CD4-positive, alpha-beta T cell treated with Interferon gamma for 1 hour (primary cell): ENCODE measurements at regions not wholly inside any gene's neighbourhood (a gene's known extent, or its start where the extent isn't known, plus 50 kb on each side); places are given as distances from the start of the nearest gene placed in this dataset.

Source experiments
- DNase-seq: peaks from one replicate; pipeline ENCODE4 v3.0.0-alpha.2; 2020

DNA sequence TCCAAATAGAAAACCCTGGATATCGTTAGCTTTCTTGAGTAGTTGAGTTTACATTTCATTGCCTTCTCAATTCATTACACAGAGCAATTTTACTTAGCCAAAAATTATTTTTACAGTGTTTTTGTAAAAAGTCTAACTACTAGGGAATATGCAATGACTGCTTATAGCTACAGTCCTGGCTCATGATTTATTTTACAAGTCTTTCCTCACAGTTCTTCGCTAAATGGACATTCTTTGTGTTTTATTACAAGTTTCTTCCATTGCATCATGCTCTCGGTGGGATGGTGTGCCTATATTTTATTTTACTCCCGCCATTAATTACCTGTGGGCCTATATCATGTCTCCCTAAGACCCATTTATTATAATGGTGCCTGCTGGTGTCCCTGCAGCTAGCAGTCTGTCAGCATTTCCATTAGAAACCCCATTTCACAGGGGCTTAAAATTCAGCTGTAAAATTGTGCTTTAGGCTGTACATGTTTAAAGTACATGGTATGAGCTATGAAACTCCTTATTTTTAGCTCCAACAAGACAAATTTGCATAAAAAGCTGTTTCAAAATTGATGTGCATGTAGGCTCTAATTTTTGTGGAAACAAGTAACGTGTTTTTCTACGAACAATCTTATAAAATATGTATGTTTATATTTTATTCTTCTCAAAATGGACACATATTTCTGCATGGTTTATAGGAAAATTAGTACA lies 227.4 kb downstream of the SLC7A11 start:
- no peak for DNase-seq

DNA sequence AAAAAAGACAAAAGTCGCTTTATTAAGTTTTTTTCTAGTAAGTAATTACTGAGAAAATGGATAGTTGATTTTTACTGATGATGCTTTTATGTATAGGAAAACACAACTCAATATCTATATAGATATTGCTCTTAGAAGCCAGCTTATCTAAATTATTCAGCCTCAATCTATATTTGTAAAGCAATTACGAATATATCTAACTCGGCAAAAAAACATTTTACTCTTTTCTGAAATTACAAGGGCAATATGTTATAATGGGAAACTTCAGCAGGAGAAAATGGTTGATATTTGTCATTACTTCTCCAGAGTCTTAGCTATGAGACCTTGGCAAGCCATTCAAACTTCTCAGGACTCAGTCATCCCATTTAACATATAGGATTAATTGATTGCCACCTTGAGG lies 228.5 kb downstream of the SLC7A11 start:
- no peak for DNase-seq

DNA sequence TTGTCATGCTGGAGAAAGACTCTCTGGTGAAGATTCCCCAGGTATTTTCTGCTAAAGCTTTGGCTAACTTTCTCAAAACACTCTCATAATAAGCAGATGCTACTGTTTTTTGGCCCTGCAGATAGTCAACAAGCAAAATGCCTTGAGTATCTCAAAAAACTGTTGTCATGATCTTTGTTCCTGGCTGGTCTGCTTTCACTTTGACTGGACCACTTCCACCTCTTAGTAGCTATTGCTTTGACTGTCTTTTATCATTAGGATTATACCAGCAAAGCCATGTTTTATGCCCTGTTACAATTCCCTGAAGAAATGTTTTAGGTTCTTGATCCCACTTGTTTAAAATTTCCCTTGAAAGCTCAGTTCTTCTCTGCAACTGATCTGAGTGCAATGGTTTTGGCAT lies 231.5 kb downstream of the SLC7A11 start:
- DNase-seq = no peak

DNA sequence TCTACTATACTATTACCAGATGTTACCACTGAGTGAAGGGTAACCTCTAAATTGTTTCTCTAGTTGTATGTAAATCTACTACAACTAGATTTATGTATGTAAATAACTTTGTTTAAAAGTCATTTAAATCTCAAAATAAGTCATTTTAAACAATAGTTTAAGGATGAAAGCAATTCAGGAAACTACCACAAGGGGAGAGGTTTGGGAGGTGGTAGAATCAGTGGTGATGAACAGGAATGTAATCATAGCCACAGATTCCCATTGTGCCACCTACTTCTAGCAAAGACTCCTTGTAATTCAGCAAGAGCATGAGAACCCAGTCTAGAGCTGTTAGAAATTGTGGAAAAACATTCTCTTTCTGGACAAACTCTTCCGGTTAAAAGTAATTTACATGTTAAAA lies 234.6 kb downstream of the SLC7A11 start:
- no peak for DNase-seq

DNA sequence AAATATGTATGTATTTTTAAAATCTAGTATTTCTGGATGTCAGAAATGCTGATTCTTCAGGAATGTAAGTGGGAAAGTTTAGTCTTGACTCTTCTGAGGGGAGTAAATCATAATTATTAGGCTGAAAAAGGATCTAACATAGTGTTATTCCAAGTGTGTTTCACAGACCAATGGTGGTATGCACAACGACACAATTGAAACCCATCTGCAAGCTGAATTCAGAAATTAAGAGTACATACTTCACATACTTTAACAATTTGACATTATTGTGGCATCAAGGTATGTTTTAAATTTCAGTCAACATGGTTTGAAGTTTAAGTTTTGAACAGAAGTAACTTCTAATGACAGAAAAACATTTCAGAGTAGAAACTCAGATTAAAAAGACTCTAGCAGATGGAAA lies 236.7 kb downstream of the SLC7A11 start:
- no peak for DNase-seq

DNA sequence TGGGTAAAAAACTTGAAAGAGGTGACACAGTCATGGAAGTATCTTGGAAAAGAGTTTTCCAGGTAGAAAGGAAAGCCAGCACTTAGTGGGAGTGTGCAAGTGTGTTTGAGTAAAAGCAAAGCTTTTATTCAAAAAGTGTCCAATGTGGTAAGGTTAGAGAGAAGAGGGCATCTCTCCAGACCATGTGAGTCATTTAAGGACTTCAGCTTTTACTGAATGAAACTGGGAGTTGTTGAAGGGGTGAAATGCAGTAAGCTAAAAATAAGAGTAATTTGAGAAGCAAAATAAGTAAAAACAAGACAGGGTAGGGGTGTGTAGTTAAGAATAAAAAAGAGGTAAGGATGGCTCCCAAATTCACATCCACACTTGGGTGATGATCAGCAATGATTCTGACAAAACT lies 238.9 kb downstream of the SLC7A11 start:
- no peak for DNase-seq

DNA sequence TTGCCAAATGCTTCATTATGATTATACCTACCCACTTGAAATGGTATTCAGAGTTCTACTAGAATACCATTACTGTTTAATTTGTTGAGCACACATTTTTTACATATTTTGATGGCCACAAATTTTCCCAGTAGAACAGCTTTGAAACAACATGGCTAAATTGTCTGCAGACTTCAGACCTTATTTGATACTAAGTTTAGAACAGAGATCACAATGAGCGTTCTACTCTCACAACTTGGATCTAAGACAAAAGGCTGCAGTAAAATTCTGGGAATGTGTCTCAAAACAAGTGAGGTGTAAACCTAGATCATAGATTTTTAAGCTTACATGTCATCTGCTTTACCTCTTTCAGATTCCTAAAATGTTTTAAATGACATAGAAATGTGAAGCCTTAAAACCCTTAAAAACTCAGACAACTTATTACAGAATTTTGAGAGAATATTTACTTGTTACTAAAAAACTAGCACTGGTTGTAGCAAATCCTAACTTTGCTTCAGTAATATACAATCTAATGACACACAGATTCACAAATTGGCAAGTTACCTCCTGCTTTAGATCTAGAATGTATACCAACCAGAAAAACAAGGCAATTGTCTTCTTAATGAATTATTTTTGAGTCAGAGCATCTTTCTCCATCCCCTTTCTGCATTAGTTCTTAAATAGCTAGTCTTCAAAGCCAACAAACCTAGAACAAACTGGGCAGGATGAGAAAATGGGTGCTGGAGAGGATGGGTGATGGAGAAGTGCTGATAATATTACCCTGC lies 243.3 kb downstream of the SLC7A11 start:
- no peak for DNase-seq

DNA sequence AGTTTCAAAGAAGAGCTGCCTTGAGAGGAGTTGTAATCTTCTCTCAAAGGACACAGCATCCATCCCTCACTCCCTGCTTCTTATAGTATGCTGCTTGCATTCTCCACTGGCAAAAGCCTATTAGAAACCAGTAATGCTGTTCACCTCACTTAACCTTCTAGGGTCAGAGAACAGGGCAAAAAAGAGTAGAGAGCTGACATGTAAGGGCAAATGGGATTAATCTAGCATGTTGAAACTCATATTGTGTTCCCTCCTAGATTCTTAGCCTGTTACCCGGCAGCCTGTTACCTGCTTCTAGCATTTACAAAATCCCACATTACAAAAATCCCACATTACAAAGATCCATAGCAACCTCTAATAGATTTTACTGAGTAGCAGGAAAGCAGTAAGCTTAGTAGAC lies 244.7 kb downstream of the SLC7A11 start:
- no peak for DNase-seq

DNA sequence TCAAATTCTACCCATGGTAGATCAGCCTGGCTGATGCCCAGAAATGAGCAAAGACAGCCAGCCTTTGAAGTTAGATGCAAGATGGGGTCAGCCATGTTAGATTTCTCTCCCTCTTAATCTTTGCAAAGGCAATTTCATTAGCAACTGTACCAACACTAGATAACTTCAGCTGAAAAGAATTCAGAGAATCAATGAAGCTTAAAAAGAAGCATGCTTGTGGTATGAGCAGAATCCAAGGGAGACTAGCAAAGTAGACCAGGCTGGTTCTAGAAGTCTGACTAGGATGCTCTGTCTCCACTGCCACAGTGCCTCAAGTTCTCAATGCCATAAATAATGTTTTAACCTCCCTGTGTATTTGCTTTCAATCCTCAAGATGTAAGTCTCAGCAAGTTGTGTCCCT lies 247.3 kb downstream of the SLC7A11 start:
- no peak for DNase-seq

DNA sequence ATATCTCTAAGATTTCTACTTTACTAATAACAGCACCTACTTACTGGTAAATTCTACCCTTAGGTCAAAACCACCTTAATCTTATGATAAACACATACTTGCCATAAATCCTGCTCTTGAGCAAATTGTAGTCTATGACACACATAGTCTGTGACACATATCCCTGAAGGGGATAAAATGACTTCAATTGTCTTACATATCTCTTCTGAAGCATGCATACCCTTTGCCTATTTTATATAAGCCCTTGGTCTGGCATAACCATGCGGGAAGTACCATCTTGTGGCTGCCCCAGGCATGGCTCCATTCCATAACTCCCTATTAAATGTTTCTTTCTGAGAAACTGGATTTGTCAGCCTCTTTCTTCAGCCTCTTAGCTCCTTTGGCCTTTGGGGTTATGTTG lies 248.9 kb downstream of the SLC7A11 start:
- no peak for DNase-seq

DNA sequence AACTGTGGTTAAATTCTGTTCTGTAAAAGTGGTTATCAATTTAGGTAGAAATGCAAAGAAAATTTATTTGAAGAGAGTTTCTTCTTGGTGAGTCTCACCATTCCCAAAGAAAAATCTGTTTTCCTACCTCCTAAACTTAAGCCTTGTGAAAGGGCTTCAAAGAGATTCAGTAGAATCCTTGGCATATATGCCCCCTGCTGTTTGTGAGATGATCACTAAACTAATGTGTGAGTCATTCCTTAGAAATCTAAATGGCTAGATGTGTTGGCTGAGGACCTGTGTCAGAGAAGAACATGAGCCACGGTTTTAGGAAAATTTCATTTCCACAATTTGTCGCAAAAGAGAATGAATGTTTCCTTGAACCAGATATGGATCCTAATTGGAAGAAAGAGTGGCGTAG lies 260.9 kb downstream of the SLC7A11 start:
- no peak for DNase-seq

DNA sequence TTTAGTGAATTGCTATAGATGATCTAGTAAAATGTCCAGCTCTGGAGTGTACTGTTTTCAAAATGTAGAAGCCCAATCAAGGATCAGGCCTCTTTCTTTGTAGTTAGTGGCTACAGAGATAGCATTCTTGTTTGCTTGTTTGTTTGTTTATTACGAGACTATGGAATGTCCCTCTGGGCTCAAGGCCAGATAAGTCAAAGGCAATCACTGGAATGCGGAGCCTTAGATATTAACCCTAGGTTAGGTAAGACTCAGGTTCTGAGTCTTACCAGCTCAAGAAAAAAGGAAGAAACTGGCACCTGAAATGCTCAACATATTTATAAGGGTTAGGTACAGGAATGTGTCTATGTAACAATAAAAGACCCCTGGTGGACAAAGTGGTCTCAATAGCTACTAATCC lies 261.5 kb downstream of the SLC7A11 start:
- DNase-seq = no peak

DNA sequence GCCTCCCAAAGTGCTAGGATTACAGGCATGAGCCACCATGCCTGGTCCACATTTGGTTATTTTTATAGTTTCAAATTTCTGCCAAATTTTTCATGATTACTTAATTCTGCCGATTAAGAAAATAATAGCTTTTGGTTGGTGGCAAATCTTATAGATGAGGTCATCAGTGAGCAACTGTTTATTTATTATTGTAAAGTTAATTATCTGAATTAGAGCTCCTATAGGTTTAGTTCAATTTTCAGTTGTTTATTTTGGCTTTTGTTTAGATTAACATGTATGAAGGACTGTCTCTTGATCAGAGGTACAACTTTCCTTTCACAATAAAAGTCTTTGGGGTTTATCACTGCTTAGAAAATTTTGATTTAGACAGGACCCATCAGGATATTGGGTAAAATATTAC lies 262.2 kb downstream of the SLC7A11 start:
- no peak for DNase-seq

DNA sequence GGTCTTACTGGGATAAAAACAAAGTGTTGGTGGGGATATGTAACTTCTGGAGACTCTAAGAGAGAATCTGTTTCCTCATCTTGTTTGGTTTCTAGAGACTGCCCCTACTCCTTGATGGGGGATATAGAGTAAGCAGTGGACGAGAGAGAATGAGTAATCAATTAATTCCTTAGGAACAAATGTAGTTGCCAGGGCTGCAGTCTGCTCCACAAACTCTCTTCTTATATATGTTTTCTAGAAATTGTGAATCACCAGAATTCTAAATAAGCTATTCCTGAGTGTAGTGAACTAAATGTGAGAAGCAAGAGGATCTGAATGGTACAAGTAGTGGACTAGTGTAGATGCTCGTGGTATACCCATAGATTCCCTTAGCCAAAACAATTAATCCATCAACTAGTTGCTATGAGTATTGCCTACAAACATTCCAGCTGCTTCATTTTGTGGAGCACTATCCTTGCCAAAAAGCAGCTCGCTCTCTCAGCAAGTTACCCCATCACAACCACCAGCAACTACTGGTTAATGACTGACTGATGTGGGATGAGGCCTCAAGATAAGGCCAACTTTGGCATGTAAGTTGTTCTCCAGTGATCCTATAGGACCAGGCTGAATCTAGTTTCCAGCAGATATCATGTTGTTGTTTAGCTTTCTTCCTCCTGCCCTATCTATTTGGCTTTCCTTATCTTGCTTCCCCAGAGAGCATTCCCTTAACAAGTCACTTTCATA lies 273.0 kb downstream of the SLC7A11 start:
- no peak for DNase-seq

DNA sequence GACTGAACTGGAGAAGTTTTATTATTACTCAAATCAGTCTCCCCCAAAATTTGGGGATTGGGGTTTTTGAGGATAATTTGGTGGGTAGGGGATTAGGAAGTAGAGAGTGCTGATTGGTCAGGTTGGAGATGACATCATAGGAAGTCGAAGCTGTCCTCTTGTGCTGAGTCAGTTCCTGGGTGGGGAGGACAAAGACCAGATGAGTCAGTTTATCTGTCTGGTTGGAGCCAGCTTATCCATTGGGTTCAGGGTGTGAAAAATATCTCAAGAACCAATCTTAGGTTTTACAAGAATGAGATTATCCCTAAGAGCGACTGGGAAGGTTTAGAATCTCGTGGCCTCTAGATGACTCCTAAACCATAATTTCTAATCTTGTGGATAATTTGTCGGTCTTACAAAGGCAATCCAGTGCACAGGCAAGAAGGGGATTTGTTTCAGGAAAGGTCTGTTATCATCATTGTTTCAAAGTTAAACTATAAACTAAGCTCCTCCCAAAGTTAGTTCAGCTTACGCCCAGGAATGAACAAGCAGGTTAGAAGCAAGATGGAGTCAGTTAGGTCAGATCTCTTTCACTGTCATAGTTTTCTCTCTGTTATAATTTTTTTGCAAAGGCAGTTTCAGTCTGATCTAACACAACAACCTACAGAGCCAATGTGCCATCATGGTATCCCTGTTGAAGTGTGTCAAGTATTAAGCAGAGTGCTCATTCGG lies 274.5 kb downstream of the SLC7A11 start:
- no peak for DNase-seq

DNA sequence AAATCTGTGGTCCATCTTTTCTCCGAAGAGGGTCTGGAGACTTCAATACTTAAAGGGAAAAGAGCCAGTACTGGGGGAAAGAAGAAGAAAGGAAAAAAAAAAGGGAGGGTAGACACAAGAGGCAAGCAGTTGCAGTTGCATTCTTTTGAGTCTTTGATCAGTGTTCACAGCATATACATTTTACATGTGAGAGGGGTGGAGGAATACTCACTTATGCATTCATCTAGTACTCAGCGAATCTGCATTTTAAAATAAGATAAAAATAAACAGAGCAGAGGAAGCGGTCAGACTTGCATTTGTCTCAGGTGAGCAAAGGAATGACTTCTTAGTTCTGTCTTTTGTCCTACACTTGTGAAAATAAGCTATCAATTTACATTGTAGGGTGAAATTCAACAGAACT lies 275.6 kb downstream of the SLC7A11 start:
- no peak for DNase-seq

DNA sequence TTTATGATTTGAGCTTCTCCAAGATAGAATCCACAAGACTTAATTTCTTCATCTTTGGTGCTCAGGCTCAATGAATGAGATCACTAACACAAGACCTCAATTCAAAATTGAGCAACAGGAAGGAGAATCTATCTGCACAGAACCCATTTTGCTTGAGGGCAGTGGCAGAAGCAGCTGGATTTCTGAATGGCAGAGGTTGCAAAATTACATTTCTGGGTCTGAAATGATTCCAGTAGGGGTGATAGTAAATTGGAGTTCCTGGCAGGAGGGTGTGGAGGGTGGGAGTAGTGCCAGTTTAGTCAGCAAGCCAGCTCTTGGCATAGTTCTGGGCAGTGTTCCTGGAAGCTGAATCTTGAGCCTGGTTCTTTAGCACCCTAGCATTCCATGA lies 281.1 kb downstream of the SLC7A11 start:
- no peak for DNase-seq

DNA sequence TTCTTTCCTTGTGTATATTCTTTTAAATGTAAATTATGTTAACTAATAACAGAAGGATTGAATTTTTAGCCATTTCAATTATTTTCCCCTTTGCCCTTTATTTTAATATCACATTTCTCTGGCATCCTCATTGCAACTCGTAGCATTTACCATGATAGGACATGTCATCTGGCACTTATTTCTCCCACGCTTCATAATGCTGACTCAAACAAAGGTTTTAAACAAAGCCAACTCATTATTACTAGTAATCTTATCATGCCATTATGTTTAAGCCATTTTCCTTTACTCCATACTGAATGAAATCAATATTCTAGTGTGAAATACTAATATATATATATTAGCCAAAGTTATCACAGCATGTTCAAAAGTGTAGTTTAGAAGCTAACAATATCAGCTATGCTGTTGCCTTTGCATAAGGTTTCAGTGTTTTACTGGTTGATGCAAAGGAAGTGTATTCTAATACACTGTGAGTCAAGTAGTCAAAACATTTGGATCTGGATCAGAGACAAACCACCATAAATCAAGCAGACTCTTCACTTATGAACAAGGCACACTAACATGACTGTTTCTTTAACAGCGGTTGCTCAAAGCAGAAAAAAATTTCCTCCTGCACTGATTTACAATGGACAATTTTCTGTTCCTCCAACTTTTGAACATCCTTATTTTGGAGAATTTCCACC lies 281.6 kb downstream of the SLC7A11 start:
- no peak for DNase-seq

DNA sequence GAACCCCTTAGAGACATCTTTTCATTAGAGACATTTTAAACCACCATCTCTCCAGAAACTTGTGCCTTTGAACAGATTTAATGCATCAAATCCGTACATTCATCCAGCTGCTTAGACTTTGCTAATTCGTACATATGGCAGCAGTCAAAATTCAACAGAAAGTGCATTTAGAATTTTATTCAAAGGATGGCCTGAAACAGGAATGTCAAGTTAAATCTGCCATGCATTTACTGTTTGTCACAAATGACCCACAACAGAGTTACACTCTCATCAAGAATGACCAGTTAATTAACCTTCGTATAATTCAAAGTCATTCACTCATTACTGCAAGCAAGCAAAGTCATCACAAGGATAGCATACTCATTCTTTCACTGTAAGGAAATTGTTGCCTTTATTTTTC lies 284.3 kb downstream of the SLC7A11 start:
- no peak for DNase-seq

DNA sequence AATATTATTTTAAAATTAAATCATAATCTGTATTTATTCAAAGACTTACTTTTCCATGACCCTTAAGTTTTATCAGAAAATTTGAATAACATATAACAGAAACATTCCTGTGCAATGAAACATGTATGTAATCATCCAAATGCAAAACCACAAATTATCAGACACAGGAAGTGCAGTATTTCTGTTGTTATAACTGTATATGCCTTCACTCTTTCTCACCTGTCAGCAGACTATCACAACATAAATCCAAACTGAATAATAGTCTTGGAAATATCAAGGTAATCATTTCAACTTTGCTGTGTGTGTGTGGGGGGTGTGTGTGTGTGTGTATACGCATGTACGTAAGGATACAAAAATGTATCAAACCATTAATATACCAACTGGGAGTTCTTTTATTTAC lies 285.9 kb downstream of the SLC7A11 start:
- DNase-seq = no peak

DNA sequence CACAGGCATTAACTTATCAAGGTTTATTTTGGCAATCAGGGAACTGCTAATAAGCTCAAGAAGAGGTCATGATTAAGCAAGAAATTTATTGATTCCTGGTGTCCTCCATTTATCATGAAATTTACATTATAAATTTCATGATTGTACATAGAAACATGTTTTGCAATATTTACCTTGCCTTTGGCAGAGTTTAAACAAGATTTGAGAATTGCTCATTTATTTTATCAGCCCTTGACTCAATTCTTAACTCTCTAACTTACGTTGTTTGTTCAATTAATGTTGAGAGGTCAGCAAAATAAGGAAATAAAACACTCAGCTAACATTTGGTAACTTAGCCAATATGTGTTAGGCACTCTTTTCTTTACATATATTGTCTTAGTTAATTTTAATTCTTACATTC lies 286.6 kb downstream of the SLC7A11 start:
- DNase-seq = no peak

DNA sequence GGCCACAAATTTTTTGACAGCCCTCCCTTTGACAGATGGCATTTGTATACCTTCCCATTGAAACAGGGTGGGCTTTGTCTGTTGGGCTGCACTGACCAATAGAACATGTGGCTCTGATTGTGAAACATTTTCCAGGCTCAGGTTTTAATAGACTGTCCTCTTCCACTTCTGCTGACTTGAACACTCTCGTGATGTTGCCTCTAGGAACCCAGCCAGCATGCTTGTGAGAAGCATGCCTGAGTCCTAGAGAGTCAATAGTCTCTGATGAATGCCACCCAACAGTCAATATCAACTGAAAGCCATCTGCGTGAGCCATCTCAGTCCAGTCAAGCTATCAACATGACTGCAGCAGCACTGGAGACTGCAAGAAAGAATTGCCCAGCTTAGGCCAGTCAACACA lies 290.0 kb downstream of the SLC7A11 start:
- no peak for DNase-seq

DNA sequence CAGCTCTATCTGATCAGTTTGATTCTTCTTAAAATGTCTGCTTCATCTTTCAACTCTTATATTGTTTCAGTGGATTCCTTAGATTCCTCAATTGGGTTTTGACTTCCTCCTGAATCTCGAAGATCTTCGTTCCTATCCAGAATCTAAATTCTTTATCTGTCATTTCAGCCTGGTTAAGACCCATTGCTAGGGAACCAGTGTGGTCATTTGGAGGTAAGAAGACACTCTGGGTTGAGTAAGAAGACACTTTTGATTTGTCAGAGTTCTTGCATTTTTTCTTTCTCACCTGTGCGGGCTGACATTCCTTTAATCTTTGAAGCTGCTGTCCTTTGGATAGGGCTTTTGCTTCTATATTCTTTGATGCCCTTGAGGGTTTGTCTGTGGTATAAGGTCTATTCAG lies 291.9 kb downstream of the SLC7A11 start:
- DNase-seq = no peak
